CD8-positive, alpha-beta memory T cell (primary cell): ENCODE measurements at regions not wholly inside any gene's neighbourhood (a gene's known extent, or its start where the extent isn't known, plus 50 kb on each side); places are given as distances from the start of the nearest gene placed in this dataset.

Experiments
- CTCF ChIA-PET: fragments of 350-600 bp; sonication (Branson Sonifier 250); formaldehyde crosslinking; loops from one replicate; lab custom pipeline; 2021; ENCODE audit warnings: antibody characterized with exemption; lab: Charles Lee
- POLR2A ChIA-PET: fragments of 350-600 bp; sonication (Branson Sonifier 250); formaldehyde crosslinking; loops from one replicate; lab custom pipeline; 2021; ENCODE audit warnings: antibody characterized with exemption; lab: Charles Lee
- DNase-seq, 5 donors: peaks; one replicate each; pipeline versions ENCODE4 v3.0.0 to v3.0.0-alpha.2; 2020 to 2022; ENCODE audit warnings: mixed read lengths in 1 of 5
- H3K27ac ChIP-seq: one replicate; pipeline ENCODE4 v1.7.0; 2013; ENCODE audit warnings: low read depth, mild to moderate bottlenecking, low read length, moderate library complexity
- H3K27me3 ChIP-seq: 2 replicates; pipeline ENCODE4 v1.7.0; 2013; ENCODE audit warnings: low read length, mild to moderate bottlenecking; ENCODE audit not compliant: insufficient read depth, poor library complexity, severe bottlenecking
- H3K36me3 ChIP-seq: 2 replicates; pipeline ENCODE4 v1.7.0; 2013; ENCODE audit warnings: mild to moderate bottlenecking, low read length, moderate library complexity; ENCODE audit not compliant: insufficient read depth
- H3K4me1 ChIP-seq: 2 replicates; pipeline ENCODE4 v1.7.0; 2013; ENCODE audit warnings: mild to moderate bottlenecking, low read length, moderate library complexity; ENCODE audit not compliant: insufficient read depth
- H3K4me3 ChIP-seq: 2 replicates; pipeline ENCODE4 v1.7.0; 2013; ENCODE audit warnings: mild to moderate bottlenecking, low read length
- H3K9me3 ChIP-seq: 2 replicates; pipeline ENCODE4 v1.7.0; 2013; ENCODE audit warnings: mild to moderate bottlenecking, low read length
- H3K27ac Mint-ChIP-seq, 8 donors: one replicate each; pipeline ENCODE4 v1.8.0; 2020 to 2021; ENCODE audit warnings: mixed read lengths in 8 of 8, mild to moderate bottlenecking in 6 of 8, inconsistent platforms in 3 of 8, moderate library complexity in 3 of 8
- H3K27me3 Mint-ChIP-seq, 2 donors: one replicate each; pipeline ENCODE4 v1.8.0; 2020 to 2021; ENCODE audit warnings: mixed read lengths in 2 of 2, mild to moderate bottlenecking in 1 of 2, moderate library complexity in 1 of 2
- H3K36me3 Mint-ChIP-seq, 3 donors: one replicate each; pipeline ENCODE4 v1.8.0; 2020 to 2021; ENCODE audit warnings: mixed read lengths in 3 of 3, inconsistent platforms in 1 of 3, mild to moderate bottlenecking in 1 of 3
- H3K4me1 Mint-ChIP-seq, 3 donors: one replicate each; pipeline ENCODE4 v1.8.0; 2020 to 2021; ENCODE audit warnings: mixed read lengths in 3 of 3, inconsistent platforms in 1 of 3, mild to moderate bottlenecking in 1 of 3
- H3K4me3 Mint-ChIP-seq, 7 donors: one replicate each; pipeline ENCODE4 v1.8.0; 2020 to 2021; ENCODE audit warnings: mixed read lengths in 7 of 7, mild to moderate bottlenecking in 6 of 7, moderate library complexity in 4 of 7, inconsistent platforms in 2 of 7
- H3K9me3 Mint-ChIP-seq, 5 donors: one replicate each; pipeline ENCODE4 v1.8.0; 2020 to 2022; ENCODE audit warnings: mixed read lengths in 5 of 5, mild to moderate bottlenecking in 3 of 5, moderate library complexity in 2 of 5, inconsistent platforms in 1 of 5

- no peaks in the 10 kb centered on the region for H3K4me1 ChIP-seq
- no peaks in the 10 kb centered on the region for H3K27me3 ChIP-seq
- ChIA-PET CTCF (no interaction called here), POLR2A (no interaction called here)
- no peak for DNase-seq
- no peaks in the 10 kb centered on the region for H3K4me1 Mint-ChIP-seq
- H3K4me3 ChIP-seq: no peak overlapping the region
- no peak overlapping the region for H3K4me3 Mint-ChIP-seq
- no peaks in the 10 kb centered on the region for H3K36me3 Mint-ChIP-seq
- H3K27ac ChIP-seq: no peak overlapping the region
- H3K9me3 Mint-ChIP-seq: peaks cover 0 to 3% (median 0%) of the 10 kb centered on the region in 5 donors
- no peaks in the 10 kb centered on the region for H3K27me3 Mint-ChIP-seq
- no peak overlapping the region for H3K27ac Mint-ChIP-seq
- H3K36me3 ChIP-seq: no peaks in the 10 kb centered on the region
- no peaks in the 10 kb centered on the region for H3K9me3 ChIP-seq
Observed at GRCh38 chr2:211085056-211085680, 528.8 kb downstream of the CPS1 start.

- H3K36me3 ChIP-seq: no peaks in the 10 kb centered on the region
- no peaks in the 10 kb centered on the region for H3K4me1 ChIP-seq
- CTCF ChIA-PET: no interaction called here
- H3K27ac ChIP-seq: no peak overlapping the region
- H3K36me3 Mint-ChIP-seq: no peaks in the 10 kb centered on the region
- peaks cover 0 to 3% (median 0%) of the 10 kb centered on the region in 5 donors for H3K9me3 Mint-ChIP-seq
- no peak overlapping the region for H3K27ac Mint-ChIP-seq
- POLR2A ChIA-PET: no interaction called here
- H3K27me3 ChIP-seq: no peaks in the 10 kb centered on the region
- no peak for DNase-seq
- no peaks in the 10 kb centered on the region for H3K27me3 Mint-ChIP-seq
- no peaks in the 10 kb centered on the region for H3K9me3 ChIP-seq
- no peak overlapping the region for H3K4me3 Mint-ChIP-seq
- no peaks in the 10 kb centered on the region for H3K4me1 Mint-ChIP-seq
- H3K4me3 ChIP-seq: no peak overlapping the region
Observed at GRCh38 chr2:211086049-211086448, 529.6 kb downstream of the CPS1 start.

- H3K4me3 ChIP-seq: no peak overlapping the region
- CTCF ChIA-PET: no interaction called here
- H3K36me3 ChIP-seq: no peaks in the 10 kb centered on the region
- Mint-ChIP-seq H3K4me3 (no peak overlapping the region), H3K4me1 (no peaks in the 10 kb centered on the region), H3K27me3 (no peaks in the 10 kb centered on the region), H3K36me3 (no peaks in the 10 kb centered on the region), H3K9me3 (peaks cover 0 to 5% (median 0%) of the 10 kb centered on the region in 5 donors), H3K27ac (no peak overlapping the region)
- H3K27me3 ChIP-seq: no peaks in the 10 kb centered on the region
- no peak for DNase-seq
- no peak overlapping the region for H3K27ac ChIP-seq
- no peaks in the 10 kb centered on the region for H3K9me3 ChIP-seq
- POLR2A ChIA-PET: no interaction called here
- no peaks in the 10 kb centered on the region for H3K4me1 ChIP-seq
Observed at GRCh38 chr2:211089127-211089526, 532.7 kb downstream of the CPS1 start.

GRCh38 chr2:211093743-211094303 lies 537.4 kb downstream of the CPS1 start:
- H3K4me1 Mint-ChIP-seq: no peaks in the 10 kb centered on the region
- H3K27ac Mint-ChIP-seq: no peak overlapping the region
- Histone ChIP-seq H3K4me3 (no peak overlapping the region), H3K4me1 (no peaks in the 10 kb centered on the region), H3K9me3 (no peaks in the 10 kb centered on the region), H3K27me3 (no peaks in the 10 kb centered on the region), H3K36me3 (no peaks in the 10 kb centered on the region), H3K27ac (no peak overlapping the region)
- no peak overlapping the region for H3K4me3 Mint-ChIP-seq
- CTCF ChIA-PET: no interaction called here
- peaks cover 4 to 19% (median 9%) of the 10 kb centered on the region in 5 donors for H3K9me3 Mint-ChIP-seq
- no peaks in the 10 kb centered on the region for H3K27me3 Mint-ChIP-seq
- no peaks in the 10 kb centered on the region for H3K36me3 Mint-ChIP-seq
- POLR2A ChIA-PET: no interaction called here
- no peak for DNase-seq

- H3K36me3 ChIP-seq: no peaks in the 10 kb centered on the region
- Mint-ChIP-seq H3K4me1 (no peaks in the 10 kb centered on the region), H3K27me3 (no peaks in the 10 kb centered on the region), H3K4me3 (no peak overlapping the region), H3K36me3 (no peaks in the 10 kb centered on the region), H3K9me3 (peaks cover 0 to 10% (median 6%) of the 10 kb centered on the region in 5 donors), H3K27ac (no peak overlapping the region)
- no peak for DNase-seq
- no peaks in the 10 kb centered on the region for H3K9me3 ChIP-seq
- H3K4me3 ChIP-seq: no peak overlapping the region
- POLR2A ChIA-PET: no interaction called here
- no peaks in the 10 kb centered on the region for H3K4me1 ChIP-seq
- CTCF ChIA-PET: no interaction called here
- no peak overlapping the region for H3K27ac ChIP-seq
- H3K27me3 ChIP-seq: no peaks in the 10 kb centered on the region
Observed at GRCh38 chr2:211103989-211104388, 547.6 kb downstream of the CPS1 start.

GRCh38 chr2:211113334-211114175 lies 557.2 kb downstream of the CPS1 start:
- CTCF ChIA-PET: no interaction called here
- Mint-ChIP-seq H3K27ac (no peak overlapping the region), H3K4me1 (no peaks in the 10 kb centered on the region), H3K36me3 (no peaks in the 10 kb centered on the region), H3K9me3 (peaks cover 0 to 7% (median 2%) of the 10 kb centered on the region in 5 donors), H3K27me3 (no peaks in the 10 kb centered on the region), H3K4me3 (no peak overlapping the region)
- Histone ChIP-seq H3K9me3 (no peaks in the 10 kb centered on the region), H3K4me1 (no peaks in the 10 kb centered on the region), H3K36me3 (no peaks in the 10 kb centered on the region), H3K27ac (no peak overlapping the region), H3K27me3 (no peaks in the 10 kb centered on the region), H3K4me3 (no peak overlapping the region)
- POLR2A ChIA-PET: no interaction called here
- no peak for DNase-seq

- no peak for DNase-seq
- ChIA-PET POLR2A (no interaction called here), CTCF (no interaction called here)
- Histone ChIP-seq H3K4me3 (no peak overlapping the region), H3K27me3 (no peaks in the 10 kb centered on the region), H3K27ac (no peak overlapping the region), H3K9me3 (no peaks in the 10 kb centered on the region), H3K4me1 (no peaks in the 10 kb centered on the region), H3K36me3 (no peaks in the 10 kb centered on the region)
- Mint-ChIP-seq H3K4me3 (no peak overlapping the region), H3K4me1 (no peaks in the 10 kb centered on the region), H3K27ac (no peak overlapping the region), H3K27me3 (no peaks in the 10 kb centered on the region), H3K9me3 (peaks cover 0 to 4% (median 0%) of the 10 kb centered on the region in 5 donors), H3K36me3 (no peaks in the 10 kb centered on the region)
Observed at GRCh38 chr2:211114826-211115455, 558.5 kb downstream of the CPS1 start.

GRCh38 chr2:211117026-211117425 lies 560.6 kb downstream of the CPS1 start:
- Histone ChIP-seq H3K9me3 (no peaks in the 10 kb centered on the region), H3K4me3 (no peak overlapping the region), H3K4me1 (no peaks in the 10 kb centered on the region), H3K27ac (no peak overlapping the region), H3K36me3 (no peaks in the 10 kb centered on the region), H3K27me3 (no peaks in the 10 kb centered on the region)
- Mint-ChIP-seq H3K27me3 (no peaks in the 10 kb centered on the region), H3K36me3 (no peaks in the 10 kb centered on the region), H3K27ac (no peak overlapping the region), H3K9me3 (peaks cover 0 to 3% (median 0%) of the 10 kb centered on the region in 5 donors), H3K4me1 (no peaks in the 10 kb centered on the region), H3K4me3 (no peak overlapping the region)
- no peak for DNase-seq
- ChIA-PET CTCF (no interaction called here), POLR2A (no interaction called here)
